ENCODE measurements at regions not wholly inside any gene's neighbourhood (a gene's known extent, or its start where the extent isn't known, plus 50 kb on each side); places are given as distances from the start of the nearest gene placed in this dataset.

GRCh38 chr2:106030287-106031268 is 163.5 kb downstream of the UXS1 start:
- no peak; the same call in 1 of the 2 replicates for TF ChIP-seq CTCF (IDR thresholded peaks at IDR 0.05; ENCODE audit: low read depth, low read length)
- DNase-seq (ENCODE audit: extremely low read depth, low read depth): peak; percentile 57

- no peak for TF ChIP-seq CTCF (IDR thresholded peaks at IDR 0.05; ENCODE audit: low read depth, low read length)
- no peak for DNase-seq (ENCODE audit: extremely low read depth, low read depth)
These were observed 165.9 kb downstream of the UXS1 start for GRCh38 chr2:106028192-106028591.

GRCh38 chr2:106026271-106027190 is 167.6 kb downstream of the UXS1 start:
- TF ChIP-seq CTCF (IDR thresholded peaks at IDR 0.05; ENCODE audit: low read depth, low read length): no peak
- no peak for DNase-seq (ENCODE audit: extremely low read depth, low read depth)

GRCh38 chr2:106025796-106026195 is 168.3 kb downstream of the UXS1 start:
- no peak for DNase-seq (ENCODE audit: extremely low read depth, low read depth)
- TF ChIP-seq CTCF (IDR thresholded peaks at IDR 0.05; ENCODE audit: low read depth, low read length): no peak

- DNase-seq (ENCODE audit: extremely low read depth, low read depth): no peak
- TF ChIP-seq CTCF (IDR thresholded peaks at IDR 0.05; ENCODE audit: low read depth, low read length): no peak
These were observed 172.5 kb downstream of the UXS1 start for GRCh38 chr2:106021662-106022028.

- TF ChIP-seq CTCF (IDR thresholded peaks at IDR 0.05; ENCODE audit: low read depth, low read length): no peak
- no peak for DNase-seq (ENCODE audit: extremely low read depth, low read depth)
These were observed 173.1 kb downstream of the UXS1 start for GRCh38 chr2:106020821-106021661.

All from AG09319 (cell line).